ENCODE measurements at regions not wholly inside any gene's neighbourhood (a gene's known extent, or its start where the extent isn't known, plus 50 kb on each side); places are given as distances from the start of the nearest gene placed in this dataset.

GRCh38 chr11:104538313-104538712 is 359.9 kb downstream of the CASP12 start:
- no peak for DNase-seq (ENCODE audit: extremely low read depth, low read depth)

GRCh38 chr11:104534278-104534677 is 364.0 kb downstream of the CASP12 start:
- no peak for DNase-seq (ENCODE audit: extremely low read depth, low read depth)

- DNase-seq (ENCODE audit: extremely low read depth, low read depth): no peak
Measured at GRCh38 chr11:104531894-104532293, 366.4 kb downstream of the CASP12 start.

GRCh38 chr11:104531075-104531474 is 367.1 kb upstream of the PDGFD start:
- no peak for DNase-seq (ENCODE audit: extremely low read depth, low read depth)

- no peak for DNase-seq (ENCODE audit: extremely low read depth, low read depth)
Measured at GRCh38 chr11:104529906-104530305, 366.0 kb upstream of the PDGFD start.

- no peak for DNase-seq (ENCODE audit: extremely low read depth, low read depth)
Measured at GRCh38 chr11:104529213-104529612, 365.3 kb upstream of the PDGFD start.

GRCh38 chr11:104526006-104526405 is 362.1 kb upstream of the PDGFD start:
- DNase-seq (ENCODE audit: extremely low read depth, low read depth): no peak

GRCh38 chr11:104525416-104525815 is 361.5 kb upstream of the PDGFD start:
- no peak for DNase-seq (ENCODE audit: extremely low read depth, low read depth)

- DNase-seq (ENCODE audit: extremely low read depth, low read depth): no peak
Measured at GRCh38 chr11:104524254-104524653, 360.3 kb upstream of the PDGFD start.

- DNase-seq (ENCODE audit: extremely low read depth, low read depth): no peak
Measured at GRCh38 chr11:104523611-104524010, 359.7 kb upstream of the PDGFD start.

GRCh38 chr11:104522650-104523049 is 358.7 kb upstream of the PDGFD start:
- no peak for DNase-seq (ENCODE audit: extremely low read depth, low read depth)

GRCh38 chr11:104522123-104522522 is 358.2 kb upstream of the PDGFD start:
- no peak for DNase-seq (ENCODE audit: extremely low read depth, low read depth)

- no peak for DNase-seq (ENCODE audit: extremely low read depth, low read depth)
Measured at GRCh38 chr11:104510169-104510568, 346.2 kb upstream of the PDGFD start.

GRCh38 chr11:104490182-104490581 is 326.2 kb upstream of the PDGFD start:
- DNase-seq (ENCODE audit: extremely low read depth, low read depth): no peak

- DNase-seq (ENCODE audit: extremely low read depth, low read depth): no peak
Measured at GRCh38 chr11:104488561-104488960, 324.6 kb upstream of the PDGFD start.

GRCh38 chr11:104487046-104487806 is 323.3 kb upstream of the PDGFD start:
- no peak for DNase-seq (ENCODE audit: extremely low read depth, low read depth)

- DNase-seq (ENCODE audit: extremely low read depth, low read depth): no peak
Measured at GRCh38 chr11:104484804-104485554, 321.0 kb upstream of the PDGFD start.

- DNase-seq (ENCODE audit: extremely low read depth, low read depth): no peak
Measured at GRCh38 chr11:104476898-104477297, 313.0 kb upstream of the PDGFD start.

- no peak for DNase-seq (ENCODE audit: extremely low read depth, low read depth)
Measured at GRCh38 chr11:104476454-104476853, 312.5 kb upstream of the PDGFD start.

- no peak for DNase-seq (ENCODE audit: extremely low read depth, low read depth)
Measured at GRCh38 chr11:104467404-104467803, 303.5 kb upstream of the PDGFD start.

GRCh38 chr11:104465321-104465720 is 301.4 kb upstream of the PDGFD start:
- DNase-seq (ENCODE audit: extremely low read depth, low read depth): no peak

GRCh38 chr11:104464691-104465090 is 300.7 kb upstream of the PDGFD start:
- no peak for DNase-seq (ENCODE audit: extremely low read depth, low read depth)
